ENCODE measurements at regions not wholly inside any gene's neighbourhood (a gene's known extent, or its start where the extent isn't known, plus 50 kb on each side); places are given as distances from the start of the nearest gene placed in this dataset.

DNA sequence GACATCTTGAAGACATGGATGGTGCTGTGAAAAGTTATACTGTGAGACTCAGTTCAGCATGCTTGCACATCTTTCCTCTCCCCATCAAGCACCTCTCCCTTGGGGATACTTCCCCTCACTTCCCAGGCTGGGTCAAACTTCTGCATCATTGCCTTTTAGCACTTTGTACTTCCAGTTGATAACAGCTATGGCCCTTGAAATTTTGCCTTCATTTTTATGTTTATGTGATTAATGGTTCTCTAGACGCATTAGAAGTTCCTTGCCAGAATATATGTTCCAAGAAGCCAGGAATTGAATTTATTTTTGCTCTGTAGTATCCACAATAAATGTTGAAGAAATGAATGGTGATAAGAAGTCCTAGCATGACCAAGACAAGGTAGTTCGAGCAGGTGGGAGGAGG is 120.9 kb upstream of the ST6GAL2 start:
- Histone ChIP-seq H3K27me3 (replicated peaks; ENCODE audit: insufficient read depth, low read depth, low read length, poor library complexity) (no peaks in the 10 kb centered on the region), H3K4me1 (ENCODE audit: insufficient read depth, low read length, poor library complexity, severe bottlenecking) (no peaks in the 10 kb centered on the region), H3K9me3 (ENCODE audit: low read depth, low read length, poor library complexity, severe bottlenecking) (no peaks in the 10 kb centered on the region), H3K36me3 (ENCODE audit: insufficient read depth, low read length, poor library complexity, severe bottlenecking) (no peaks in the 10 kb centered on the region), H3K27ac (ENCODE audit: low read depth, low read length, poor library complexity, severe bottlenecking) (no peak overlapping the region), H3K4me3 (ENCODE audit: low read depth, low read length, poor library complexity, severe bottlenecking) (no peak overlapping the region)
- no peak for TF ChIP-seq EZH2 (IDR thresholded peaks at IDR 0.05; ENCODE audit: borderline replicate concordance, low read depth, low read length, poor library complexity, severe bottlenecking)
- TF ChIP-seq, protein P1, sequence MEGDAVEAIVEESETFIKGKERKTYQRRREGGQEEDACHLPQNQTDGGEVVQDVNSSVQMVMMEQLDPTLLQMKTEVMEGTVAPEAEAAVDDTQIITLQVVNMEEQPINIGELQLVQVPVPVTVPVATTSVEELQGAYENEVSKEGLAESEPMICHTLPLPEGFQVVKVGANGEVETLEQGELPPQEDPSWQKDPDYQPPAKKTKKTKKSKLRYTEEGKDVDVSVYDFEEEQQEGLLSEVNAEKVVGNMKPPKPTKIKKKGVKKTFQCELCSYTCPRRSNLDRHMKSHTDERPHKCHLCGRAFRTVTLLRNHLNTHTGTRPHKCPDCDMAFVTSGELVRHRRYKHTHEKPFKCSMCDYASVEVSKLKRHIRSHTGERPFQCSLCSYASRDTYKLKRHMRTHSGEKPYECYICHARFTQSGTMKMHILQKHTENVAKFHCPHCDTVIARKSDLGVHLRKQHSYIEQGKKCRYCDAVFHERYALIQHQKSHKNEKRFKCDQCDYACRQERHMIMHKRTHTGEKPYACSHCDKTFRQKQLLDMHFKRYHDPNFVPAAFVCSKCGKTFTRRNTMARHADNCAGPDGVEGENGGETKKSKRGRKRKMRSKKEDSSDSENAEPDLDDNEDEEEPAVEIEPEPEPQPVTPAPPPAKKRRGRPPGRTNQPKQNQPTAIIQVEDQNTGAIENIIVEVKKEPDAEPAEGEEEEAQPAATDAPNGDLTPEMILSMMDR (conservative IDR thresholded peaks at IDR 0.05; ENCODE audit: low read depth, low read length) = no peak
- no TSS peak for BruUV-seq (replicated peaks)
- no peak for DNase-seq (ENCODE audit: low spot score)
- ChIA-PET CTCF (no interaction called here), POLR2A (ENCODE audit: low non-redundant PET) (no interaction called here)
- intact Hi-C loops (cut with micrococcal nuclease; ENCODE audit: unreplicated experiment) = no loop called here

DNA sequence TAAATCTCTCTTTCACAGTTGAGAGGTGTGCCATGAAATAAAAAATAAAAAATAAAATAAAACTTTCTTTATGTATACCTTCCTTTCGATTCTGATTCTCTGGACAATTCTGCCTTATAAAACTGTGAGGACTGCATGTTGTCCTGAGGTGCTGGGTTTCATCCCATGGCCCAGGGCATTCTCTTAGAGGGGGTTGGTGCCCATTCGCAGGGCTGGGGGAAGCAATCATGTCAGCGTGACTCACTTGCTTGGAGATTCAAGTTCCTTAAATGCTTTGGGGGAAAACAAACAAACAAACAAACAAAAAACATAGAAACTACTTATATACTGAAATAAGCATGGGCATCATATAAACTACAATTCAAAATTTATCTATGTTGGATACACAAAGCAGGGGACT is 122.0 kb upstream of the ST6GAL2 start:
- no peak overlapping the region for H3K27ac ChIP-seq (ENCODE audit: low read depth, low read length, poor library complexity, severe bottlenecking)
- ChIA-PET CTCF (no interaction called here), POLR2A (ENCODE audit: low non-redundant PET) (no interaction called here)
- no peaks in the 10 kb centered on the region for H3K9me3 ChIP-seq (ENCODE audit: low read depth, low read length, poor library complexity, severe bottlenecking)
- no peaks in the 10 kb centered on the region for H3K27me3 ChIP-seq (replicated peaks; ENCODE audit: insufficient read depth, low read depth, low read length, poor library complexity)
- DNase-seq (ENCODE audit: low spot score) = no peak
- H3K4me1 ChIP-seq (ENCODE audit: insufficient read depth, low read length, poor library complexity, severe bottlenecking) = no peaks in the 10 kb centered on the region
- BruUV-seq (replicated peaks) = no TSS peak
- no peaks in the 10 kb centered on the region for H3K36me3 ChIP-seq (ENCODE audit: insufficient read depth, low read length, poor library complexity, severe bottlenecking)
- no peak for TF ChIP-seq EZH2 (IDR thresholded peaks at IDR 0.05; ENCODE audit: borderline replicate concordance, low read depth, low read length, poor library complexity, severe bottlenecking)
- TF ChIP-seq, protein P1 (conservative IDR thresholded peaks at IDR 0.05; ENCODE audit: low read depth, low read length) = no peak
- H3K4me3 ChIP-seq (ENCODE audit: low read depth, low read length, poor library complexity, severe bottlenecking) = no peak overlapping the region
- intact Hi-C loops (cut with micrococcal nuclease; ENCODE audit: unreplicated experiment) = no loop called here

DNA sequence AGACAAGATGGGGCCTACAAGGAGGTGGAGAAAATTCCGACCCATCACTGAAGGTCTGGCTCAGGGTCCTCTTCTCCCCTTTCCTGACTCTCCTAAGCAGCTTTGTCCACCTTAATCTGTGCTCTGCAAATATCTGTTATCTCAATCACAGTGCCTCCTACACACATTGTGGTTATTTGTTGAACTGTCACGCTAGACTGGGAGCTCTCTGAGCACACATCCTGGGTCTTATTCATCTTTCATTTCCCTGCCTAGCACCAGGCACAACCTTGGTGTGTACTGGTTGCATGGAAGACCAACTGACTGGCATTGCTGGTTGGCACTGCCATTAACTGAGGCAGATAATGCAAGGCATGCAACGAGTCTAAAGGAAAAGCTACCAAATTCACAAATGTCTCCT is 122.9 kb upstream of the ST6GAL2 start:
- POLR2A ChIA-PET (ENCODE audit: low non-redundant PET) = no interaction called here
- CTCF ChIA-PET = no interaction called here
- Histone ChIP-seq H3K4me3 (ENCODE audit: low read depth, low read length, poor library complexity, severe bottlenecking) (no peak overlapping the region), H3K4me1 (ENCODE audit: insufficient read depth, low read length, poor library complexity, severe bottlenecking) (no peaks in the 10 kb centered on the region), H3K36me3 (ENCODE audit: insufficient read depth, low read length, poor library complexity, severe bottlenecking) (no peaks in the 10 kb centered on the region), H3K9me3 (ENCODE audit: low read depth, low read length, poor library complexity, severe bottlenecking) (no peaks in the 10 kb centered on the region), H3K27ac (ENCODE audit: low read depth, low read length, poor library complexity, severe bottlenecking) (no peak overlapping the region), H3K27me3 (replicated peaks; ENCODE audit: insufficient read depth, low read depth, low read length, poor library complexity) (no peaks in the 10 kb centered on the region)
- DNase-seq (ENCODE audit: low spot score) = no peak
- intact Hi-C loops (cut with micrococcal nuclease; ENCODE audit: unreplicated experiment) = no loop called here
- TF ChIP-seq EZH2 (IDR thresholded peaks at IDR 0.05; ENCODE audit: borderline replicate concordance, low read depth, low read length, poor library complexity, severe bottlenecking) = no peak
- TF ChIP-seq, protein P1 (conservative IDR thresholded peaks at IDR 0.05; ENCODE audit: low read depth, low read length) = no peak
- BruUV-seq (replicated peaks) = no TSS peak

Data from A673 (cell line).